ENCODE measurements at regions not wholly inside any gene's neighbourhood (a gene's known extent, or its start where the extent isn't known, plus 50 kb on each side); places are given as distances from the start of the nearest gene placed in this dataset.

DNA sequence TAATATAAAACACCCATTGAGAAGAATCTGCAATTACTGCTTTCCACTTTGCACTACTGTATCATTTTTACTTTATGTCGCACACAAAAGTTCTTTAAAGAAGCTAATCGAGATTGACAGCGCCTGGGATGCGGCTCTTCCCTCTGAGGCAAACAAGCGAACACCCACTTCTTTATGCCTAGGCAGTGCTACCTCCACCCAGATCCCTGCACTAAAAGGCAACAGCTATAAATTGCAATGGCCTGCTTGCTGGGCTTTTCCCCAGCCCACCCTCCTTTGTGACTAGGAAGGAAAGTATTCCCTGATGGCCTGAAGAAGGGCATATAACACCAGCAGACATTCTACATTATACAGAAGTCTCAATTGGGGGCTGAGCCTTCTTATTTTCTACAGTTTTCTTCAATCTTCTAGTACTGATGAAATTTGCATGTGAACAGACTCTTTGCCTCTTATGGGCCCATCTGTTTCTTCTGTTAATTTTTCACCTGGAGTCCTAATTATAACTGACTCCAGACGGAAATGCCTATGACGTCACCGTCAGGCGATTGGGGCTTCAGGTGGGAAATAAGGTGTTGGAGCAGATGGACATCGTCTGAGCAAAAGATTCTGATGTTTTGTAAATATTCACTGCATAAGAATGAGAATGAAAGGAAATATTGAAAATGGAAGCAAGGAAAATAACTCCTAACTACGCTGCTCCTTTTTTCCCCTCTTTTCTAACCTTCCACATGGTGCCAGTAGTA lies 138.9 kb upstream of the DCC start:
- no peak overlapping the region for H3K4me3 ChIP-seq (ENCODE audit: low read depth, low read length)
- TF ChIP-seq, protein P1, sequence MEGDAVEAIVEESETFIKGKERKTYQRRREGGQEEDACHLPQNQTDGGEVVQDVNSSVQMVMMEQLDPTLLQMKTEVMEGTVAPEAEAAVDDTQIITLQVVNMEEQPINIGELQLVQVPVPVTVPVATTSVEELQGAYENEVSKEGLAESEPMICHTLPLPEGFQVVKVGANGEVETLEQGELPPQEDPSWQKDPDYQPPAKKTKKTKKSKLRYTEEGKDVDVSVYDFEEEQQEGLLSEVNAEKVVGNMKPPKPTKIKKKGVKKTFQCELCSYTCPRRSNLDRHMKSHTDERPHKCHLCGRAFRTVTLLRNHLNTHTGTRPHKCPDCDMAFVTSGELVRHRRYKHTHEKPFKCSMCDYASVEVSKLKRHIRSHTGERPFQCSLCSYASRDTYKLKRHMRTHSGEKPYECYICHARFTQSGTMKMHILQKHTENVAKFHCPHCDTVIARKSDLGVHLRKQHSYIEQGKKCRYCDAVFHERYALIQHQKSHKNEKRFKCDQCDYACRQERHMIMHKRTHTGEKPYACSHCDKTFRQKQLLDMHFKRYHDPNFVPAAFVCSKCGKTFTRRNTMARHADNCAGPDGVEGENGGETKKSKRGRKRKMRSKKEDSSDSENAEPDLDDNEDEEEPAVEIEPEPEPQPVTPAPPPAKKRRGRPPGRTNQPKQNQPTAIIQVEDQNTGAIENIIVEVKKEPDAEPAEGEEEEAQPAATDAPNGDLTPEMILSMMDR (IDR thresholded peaks at IDR 0.05; ENCODE audit: borderline replicate concordance, insufficient read depth, low read depth, low read length), result no peak

DNA sequence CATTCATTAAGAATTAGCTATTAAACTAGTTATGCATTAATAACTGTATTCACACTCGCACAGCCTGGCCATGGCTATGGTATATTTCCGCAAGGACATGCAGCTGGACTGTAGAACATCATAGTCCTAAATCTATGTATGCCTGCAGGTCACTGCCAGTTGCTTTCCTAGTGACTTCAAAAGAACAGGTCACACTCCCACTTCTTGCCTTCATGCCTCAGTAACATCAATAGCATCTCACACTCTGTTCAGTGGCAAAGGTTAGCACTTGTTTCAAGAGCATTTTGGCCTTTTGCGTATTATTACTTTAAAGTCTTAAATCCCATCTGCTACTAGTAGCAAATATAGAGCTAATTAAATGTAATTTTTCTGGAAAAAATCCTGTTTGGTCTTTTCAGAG lies 131.4 kb upstream of the DCC start:
- TF ChIP-seq, protein P1 (IDR thresholded peaks at IDR 0.05; ENCODE audit: borderline replicate concordance, insufficient read depth, low read depth, low read length), result no peak

DNA sequence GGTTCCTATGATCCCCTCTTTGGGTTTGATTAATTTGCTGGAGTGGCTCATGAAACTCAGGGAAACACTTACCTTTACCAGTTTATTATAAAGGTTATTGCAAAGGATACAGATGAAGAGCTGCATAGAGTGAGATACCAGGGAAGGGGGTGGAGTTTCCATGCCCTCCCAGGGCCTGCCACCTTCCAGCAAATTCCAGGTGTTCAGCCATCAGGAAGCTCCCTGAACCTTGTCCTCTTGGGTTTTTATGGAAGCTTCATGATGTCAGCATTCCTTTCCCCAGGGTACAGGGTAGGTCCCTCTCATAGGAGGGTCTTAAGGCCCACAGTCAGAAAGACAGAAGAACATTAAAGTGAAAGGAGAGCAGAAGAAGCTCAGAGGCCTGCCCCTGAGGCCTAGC lies 123.9 kb upstream of the DCC start:
- H3K4me3 ChIP-seq (ENCODE audit: low read depth, low read length), result no peak overlapping the region
- TF ChIP-seq, protein P1 (IDR thresholded peaks at IDR 0.05; ENCODE audit: borderline replicate concordance, insufficient read depth, low read depth, low read length), result no peak

More for the DNA sequence above, 131.4 kb upstream of the DCC start:
- no peak overlapping the region for H3K4me3 ChIP-seq (ENCODE audit: low read depth, low read length)

DNA sequence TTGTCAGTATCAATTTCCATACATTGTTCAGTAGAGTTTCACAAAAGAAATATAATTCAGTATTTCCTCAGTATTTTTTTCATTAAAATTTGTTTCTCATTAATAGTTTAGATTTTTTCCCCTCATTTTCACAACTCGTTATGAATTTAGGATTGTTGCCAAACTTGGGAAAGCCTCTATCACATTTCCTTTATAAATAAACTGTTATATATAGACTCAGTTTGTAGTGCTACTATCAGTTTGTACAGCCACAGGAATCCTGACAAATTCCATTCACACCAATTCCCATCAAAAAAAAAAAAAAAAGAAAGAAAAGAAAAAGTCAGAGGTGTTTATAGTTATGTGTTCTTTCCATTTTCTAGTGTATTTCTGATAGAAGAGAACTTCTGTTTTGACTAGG lies 123.3 kb upstream of the DCC start:
- no peak overlapping the region for H3K4me3 ChIP-seq (ENCODE audit: low read depth, low read length)
- TF ChIP-seq, protein P1 (IDR thresholded peaks at IDR 0.05; ENCODE audit: borderline replicate concordance, insufficient read depth, low read depth, low read length), result no peak

DNA sequence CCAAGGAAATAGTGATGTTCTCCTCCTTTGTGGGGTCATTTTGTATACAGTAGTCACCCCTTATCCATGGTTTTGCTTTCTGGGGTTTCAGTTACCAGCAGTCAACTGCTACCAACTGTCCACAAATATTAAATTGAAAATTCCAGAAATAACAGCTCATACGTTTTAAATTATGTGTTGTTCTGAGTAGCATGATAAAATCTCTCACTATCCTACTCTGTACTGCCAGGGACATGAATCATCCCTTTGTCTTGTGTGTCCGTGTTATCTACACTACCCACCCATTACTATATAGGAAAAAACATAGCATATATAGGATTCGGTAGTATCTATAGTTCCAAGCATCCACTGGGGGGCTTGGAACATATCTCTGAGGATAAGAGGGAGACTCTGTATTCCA lies 120.9 kb upstream of the DCC start:
- no peak overlapping the region for H3K4me3 ChIP-seq (ENCODE audit: low read depth, low read length)
- TF ChIP-seq, protein P1 (IDR thresholded peaks at IDR 0.05; ENCODE audit: borderline replicate concordance, insufficient read depth, low read depth, low read length), result no peak

DNA sequence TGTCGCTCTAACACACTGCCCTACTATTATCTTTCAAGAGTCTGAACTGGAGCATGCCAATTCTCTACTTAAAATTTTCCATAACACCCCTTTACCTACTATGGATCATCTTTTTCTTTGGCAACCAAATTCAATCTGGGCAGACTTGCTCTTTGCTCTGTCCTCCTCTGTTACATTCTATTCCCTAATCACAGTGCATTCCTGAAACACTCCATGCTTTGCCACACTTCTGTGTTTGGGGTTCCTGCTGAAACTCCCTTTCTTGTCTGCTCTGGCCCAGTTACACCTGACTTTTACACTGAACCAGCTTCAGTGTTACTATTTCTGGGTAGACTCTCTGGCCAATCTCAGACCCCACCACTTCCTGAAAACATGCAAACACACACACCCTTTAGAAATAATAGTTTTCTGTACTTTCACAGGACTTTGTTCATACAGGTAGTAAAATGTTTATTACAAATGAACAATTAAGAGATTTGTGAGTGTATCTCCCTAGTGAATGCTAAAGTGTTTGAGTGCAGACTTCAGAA lies 119.9 kb upstream of the DCC start:
- TF ChIP-seq, protein P1 (IDR thresholded peaks at IDR 0.05; ENCODE audit: borderline replicate concordance, insufficient read depth, low read depth, low read length), result no peak

DNA sequence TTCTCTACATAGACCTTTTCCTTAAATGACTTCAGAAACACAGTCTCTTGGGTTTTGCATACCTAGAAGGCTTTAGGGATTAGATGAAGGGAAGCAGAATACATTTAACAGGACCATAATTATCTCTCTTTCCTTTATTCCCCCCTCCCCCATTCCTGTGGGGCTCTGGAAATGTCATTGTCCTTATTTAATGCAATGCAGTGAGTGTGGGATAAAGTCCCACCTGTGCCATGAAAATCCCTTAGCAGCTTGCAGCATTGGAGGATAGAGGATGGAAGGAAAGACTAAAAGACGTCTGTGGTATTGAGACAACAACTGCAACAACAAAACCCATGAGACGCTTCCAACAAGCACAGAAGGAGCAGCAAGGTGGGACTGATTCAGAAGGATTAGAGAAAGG lies 117.8 kb upstream of the DCC start:
- TF ChIP-seq, protein P1 (IDR thresholded peaks at IDR 0.05; ENCODE audit: borderline replicate concordance, insufficient read depth, low read depth, low read length), result no peak
- H3K4me3 ChIP-seq (ENCODE audit: low read depth, low read length), result no peak overlapping the region

More for the DNA sequence above, 119.9 kb upstream of the DCC start:
- H3K4me3 ChIP-seq (ENCODE audit: low read depth, low read length), result no peak overlapping the region
